ENCODE measurements at regions not wholly inside any gene's neighbourhood (a gene's known extent, or its start where the extent isn't known, plus 50 kb on each side); places are given as distances from the start of the nearest gene placed in this dataset.

DNA sequence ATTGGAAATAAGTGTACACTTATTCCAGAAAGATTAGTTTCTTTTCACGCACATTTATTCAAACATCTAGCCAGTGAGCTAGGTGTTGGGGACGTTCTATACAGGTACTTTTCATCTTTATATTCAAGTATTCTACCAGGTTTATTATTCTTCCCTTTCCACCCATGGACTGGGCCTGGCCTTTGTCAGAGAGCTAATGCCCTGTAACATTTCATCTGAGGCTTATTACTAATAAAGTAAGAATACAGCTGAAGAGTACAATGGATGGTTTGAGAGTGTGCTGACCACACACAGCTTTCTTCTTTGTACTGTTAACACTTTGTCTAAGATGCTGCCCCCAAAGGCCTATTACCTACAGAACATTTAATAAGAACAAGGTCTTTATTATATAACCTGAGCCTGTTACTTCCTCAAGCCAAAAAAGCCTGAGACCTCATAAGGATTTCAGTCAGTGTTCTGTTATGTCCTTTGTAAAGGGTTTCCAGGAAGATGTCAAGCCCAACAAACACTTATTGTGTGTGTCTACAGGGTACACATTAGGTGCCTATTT lies 93.5 kb downstream of the ZNF608 start:
- H3K36me3 ChIP-seq (ENCODE audit: insufficient read depth, low read length), result no peaks in the 10 kb centered on the region
- H3K27ac ChIP-seq (ENCODE audit: low read depth, low read length), result no peak overlapping the region
- H3K79me2 ChIP-seq (ENCODE audit: control insufficient read depth, insufficient read depth, low read length, unreplicated experiment), result peaks cover 6% of the 10 kb centered on the region
- no peak overlapping the region for H2AFZ ChIP-seq (ENCODE audit: low read length, unreplicated experiment)
- no peak overlapping the region for H3K4me3 ChIP-seq (ENCODE audit: low read depth, low read length)
- no peaks in the 10 kb centered on the region for H3K27me3 ChIP-seq (ENCODE audit: insufficient read depth, low read length)
- H3K4me1 ChIP-seq (ENCODE audit: control insufficient read depth, insufficient read depth, low read length, unreplicated experiment), result peaks cover 44% of the 10 kb centered on the region

DNA sequence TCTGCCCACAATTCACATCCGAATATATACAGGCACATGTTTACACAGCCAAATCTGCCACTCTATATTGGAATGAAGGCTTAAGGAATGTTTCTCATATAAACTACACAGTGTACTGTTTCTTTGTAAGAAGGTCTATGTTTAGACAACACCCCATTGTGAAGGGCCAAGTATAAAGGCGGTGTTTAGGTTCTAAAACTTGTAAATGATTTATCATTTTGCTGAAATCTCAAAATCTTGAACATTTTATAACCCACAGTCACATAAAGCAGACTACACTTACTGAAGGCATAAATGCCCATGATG lies 94.0 kb downstream of the ZNF608 start:
- Histone ChIP-seq H3K4me1 (ENCODE audit: control insufficient read depth, insufficient read depth, low read length, unreplicated experiment) (peaks cover 44% of the 10 kb centered on the region), H3K4me3 (ENCODE audit: low read depth, low read length) (no peak overlapping the region), H3K36me3 (ENCODE audit: insufficient read depth, low read length) (no peaks in the 10 kb centered on the region), H3K27me3 (ENCODE audit: insufficient read depth, low read length) (no peaks in the 10 kb centered on the region), H3K27ac (ENCODE audit: low read depth, low read length) (no peak overlapping the region), H2AFZ (ENCODE audit: low read length, unreplicated experiment) (no peak overlapping the region), H3K79me2 (ENCODE audit: control insufficient read depth, insufficient read depth, low read length, unreplicated experiment) (peaks cover 6% of the 10 kb centered on the region)

DNA sequence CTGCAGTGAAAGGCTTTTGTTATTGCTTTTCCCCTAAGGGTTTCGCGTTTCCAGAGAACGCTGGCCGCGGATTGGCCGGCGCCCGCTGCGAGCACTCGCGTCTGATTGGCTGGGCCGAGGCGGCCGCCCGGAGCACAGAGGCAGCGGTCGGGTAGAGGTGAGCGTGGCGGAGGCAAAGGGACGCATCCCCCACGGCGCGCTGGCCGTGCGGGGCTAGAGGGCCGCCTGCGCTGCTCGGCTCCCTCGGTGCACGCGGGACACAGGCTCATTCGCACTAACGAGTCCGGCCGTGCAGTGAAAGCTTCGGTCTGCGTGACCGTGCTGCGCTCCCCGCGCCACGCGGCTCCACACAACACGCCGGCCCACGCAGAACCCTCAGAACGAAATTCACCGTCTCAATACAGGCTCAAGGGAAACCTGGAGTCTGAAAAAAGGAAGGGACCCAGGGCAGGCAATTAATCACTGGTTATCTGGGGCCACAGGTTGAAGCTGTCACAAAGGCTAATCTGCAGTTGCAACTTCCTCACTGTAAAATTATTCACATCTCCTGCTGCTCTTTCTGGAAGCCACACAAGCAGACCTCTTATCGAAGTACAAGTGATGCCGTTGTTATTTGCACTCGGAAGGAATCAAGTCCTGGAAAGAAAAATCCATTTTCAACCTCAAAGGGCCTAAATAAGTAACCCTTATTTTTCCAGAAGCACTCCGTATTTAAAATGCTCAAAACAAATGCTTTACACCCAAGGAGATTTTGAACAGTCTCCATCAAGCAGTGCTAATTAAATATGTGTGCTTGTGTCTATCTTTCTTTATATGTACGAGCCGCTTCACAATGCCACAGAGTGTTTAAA lies 94.6 kb downstream of the ZNF608 start:
- Histone ChIP-seq H3K4me3 (ENCODE audit: low read depth, low read length) (peak overlapping the region; percentile 85), H3K79me2 (ENCODE audit: control insufficient read depth, insufficient read depth, low read length, unreplicated experiment) (peaks cover 6% of the 10 kb centered on the region), H3K27ac (ENCODE audit: low read depth, low read length) (peak overlapping the region; percentile 54; the same call in 1 of the 2 replicates), H3K27me3 (ENCODE audit: insufficient read depth, low read length) (no peaks in the 10 kb centered on the region), H3K4me1 (ENCODE audit: control insufficient read depth, insufficient read depth, low read length, unreplicated experiment) (peaks cover 43% of the 10 kb centered on the region), H2AFZ (ENCODE audit: low read length, unreplicated experiment) (peak overlapping the region; percentile 88), H3K36me3 (ENCODE audit: insufficient read depth, low read length) (no peaks in the 10 kb centered on the region)

DNA sequence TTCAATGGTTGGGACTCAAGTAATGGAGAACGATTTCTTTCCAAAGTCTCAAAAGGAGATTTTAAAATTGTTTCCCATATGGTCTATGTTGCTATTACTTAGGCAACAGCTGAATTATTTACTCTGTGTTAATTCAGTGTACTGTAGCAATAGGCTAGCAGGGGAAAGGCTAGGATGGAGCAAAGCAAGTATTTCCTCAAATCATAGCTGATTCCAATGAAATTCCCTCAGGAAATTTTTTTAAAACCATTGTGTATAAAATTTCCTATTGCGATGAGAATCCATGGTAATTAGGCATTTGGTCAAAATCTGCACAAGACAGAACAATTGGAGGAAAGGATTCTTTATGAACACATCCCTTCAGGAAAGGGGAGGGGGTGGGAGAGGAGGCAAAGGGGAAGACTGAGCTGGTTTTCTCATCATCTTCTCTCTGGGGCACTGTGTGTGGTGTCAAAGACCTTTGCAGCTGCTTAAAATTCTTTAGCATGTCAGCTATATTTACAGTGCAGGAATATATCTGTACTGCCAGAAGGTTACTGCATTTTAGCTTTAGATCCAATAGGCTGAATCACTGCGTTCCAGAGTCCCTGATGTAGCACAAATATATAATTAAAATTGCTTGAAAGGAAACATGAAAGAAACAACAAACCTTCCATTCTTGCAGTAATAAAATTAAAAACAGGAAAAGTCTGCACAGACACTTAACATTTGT lies 95.3 kb downstream of the ZNF608 start:
- no peaks in the 10 kb centered on the region for H3K36me3 ChIP-seq (ENCODE audit: insufficient read depth, low read length)
- peak overlapping the region; percentile 54 for H3K27ac ChIP-seq (ENCODE audit: low read depth, low read length)
- H3K27me3 ChIP-seq (ENCODE audit: insufficient read depth, low read length), result no peaks in the 10 kb centered on the region
- H3K4me3 ChIP-seq (ENCODE audit: low read depth, low read length), result peak overlapping the region; percentile 85
- peaks cover 6% of the 10 kb centered on the region for H3K79me2 ChIP-seq (ENCODE audit: control insufficient read depth, insufficient read depth, low read length, unreplicated experiment)
- H2AFZ ChIP-seq (ENCODE audit: low read length, unreplicated experiment), result no peak overlapping the region
- peaks cover 35% of the 10 kb centered on the region for H3K4me1 ChIP-seq (ENCODE audit: control insufficient read depth, insufficient read depth, low read length, unreplicated experiment)

DNA sequence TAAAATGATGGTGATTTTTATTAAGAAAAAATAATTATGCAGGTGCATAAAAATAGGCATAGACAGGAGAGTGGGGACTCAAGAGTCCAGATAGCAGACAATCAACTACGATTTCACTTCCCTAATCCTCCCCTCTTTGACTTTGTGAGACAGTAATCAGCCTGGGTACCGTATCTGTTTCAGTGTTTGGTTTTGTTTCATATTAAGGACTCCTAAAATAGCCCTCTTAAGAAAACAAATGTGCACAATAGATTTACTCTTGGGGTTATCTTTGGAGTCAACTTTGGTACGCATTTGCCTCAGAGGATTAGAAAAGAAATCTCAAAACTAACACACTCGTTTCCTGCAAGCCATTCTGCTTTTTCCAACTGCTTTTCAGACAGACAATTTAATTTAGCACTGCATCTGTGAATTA lies 96.3 kb downstream of the ZNF608 start:
- H3K27me3 ChIP-seq (ENCODE audit: insufficient read depth, low read length), result no peaks in the 10 kb centered on the region
- peaks cover 32% of the 10 kb centered on the region for H3K4me1 ChIP-seq (ENCODE audit: control insufficient read depth, insufficient read depth, low read length, unreplicated experiment)
- H2AFZ ChIP-seq (ENCODE audit: low read length, unreplicated experiment), result peak overlapping the region; percentile 25
- H3K79me2 ChIP-seq (ENCODE audit: control insufficient read depth, insufficient read depth, low read length, unreplicated experiment), result peaks cover 6% of the 10 kb centered on the region
- peak overlapping the region; percentile 54 for H3K27ac ChIP-seq (ENCODE audit: low read depth, low read length)
- H3K4me3 ChIP-seq (ENCODE audit: low read depth, low read length), result peak overlapping the region; percentile 85
- H3K36me3 ChIP-seq (ENCODE audit: insufficient read depth, low read length), result no peaks in the 10 kb centered on the region

DNA sequence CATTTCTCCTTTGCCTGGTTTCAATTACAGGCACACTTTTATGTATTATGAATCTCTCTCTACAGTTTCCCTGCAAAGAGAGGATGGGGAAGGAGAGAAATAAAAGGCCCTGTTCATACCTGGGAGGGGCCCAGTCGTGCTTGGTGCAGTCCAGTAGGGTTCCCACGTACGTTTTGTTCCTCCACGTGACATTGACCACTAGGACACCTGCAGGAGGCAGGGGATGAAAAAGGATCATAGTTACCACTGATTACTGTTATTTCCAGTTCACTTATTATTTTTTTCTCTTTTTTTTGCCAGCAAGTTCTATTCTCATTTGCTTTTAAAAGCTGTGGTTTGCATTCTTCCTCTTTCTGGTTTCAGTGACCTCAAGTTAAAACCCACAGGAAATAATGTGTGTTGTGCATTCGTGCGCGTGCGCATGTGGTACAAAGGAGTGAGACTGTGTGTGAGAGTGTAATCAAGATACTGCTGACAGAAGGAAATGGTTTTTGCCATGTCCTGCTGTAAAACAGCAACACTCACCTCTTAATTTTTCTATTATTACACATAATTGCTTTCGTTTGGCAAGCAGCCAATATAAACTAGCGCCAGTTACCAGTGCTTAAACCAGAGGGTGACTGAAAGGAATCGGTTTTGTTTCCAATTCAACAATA lies 96.8 kb downstream of the ZNF608 start:
- Histone ChIP-seq H3K27ac (ENCODE audit: low read depth, low read length) (peak overlapping the region; percentile 54), H3K4me1 (ENCODE audit: control insufficient read depth, insufficient read depth, low read length, unreplicated experiment) (peaks cover 26% of the 10 kb centered on the region), H3K27me3 (ENCODE audit: insufficient read depth, low read length) (no peaks in the 10 kb centered on the region), H3K79me2 (ENCODE audit: control insufficient read depth, insufficient read depth, low read length, unreplicated experiment) (peaks cover 6% of the 10 kb centered on the region), H3K4me3 (ENCODE audit: low read depth, low read length) (peak overlapping the region; percentile 85), H2AFZ (ENCODE audit: low read length, unreplicated experiment) (peak overlapping the region; percentile 39), H3K36me3 (ENCODE audit: insufficient read depth, low read length) (no peaks in the 10 kb centered on the region)

DNA sequence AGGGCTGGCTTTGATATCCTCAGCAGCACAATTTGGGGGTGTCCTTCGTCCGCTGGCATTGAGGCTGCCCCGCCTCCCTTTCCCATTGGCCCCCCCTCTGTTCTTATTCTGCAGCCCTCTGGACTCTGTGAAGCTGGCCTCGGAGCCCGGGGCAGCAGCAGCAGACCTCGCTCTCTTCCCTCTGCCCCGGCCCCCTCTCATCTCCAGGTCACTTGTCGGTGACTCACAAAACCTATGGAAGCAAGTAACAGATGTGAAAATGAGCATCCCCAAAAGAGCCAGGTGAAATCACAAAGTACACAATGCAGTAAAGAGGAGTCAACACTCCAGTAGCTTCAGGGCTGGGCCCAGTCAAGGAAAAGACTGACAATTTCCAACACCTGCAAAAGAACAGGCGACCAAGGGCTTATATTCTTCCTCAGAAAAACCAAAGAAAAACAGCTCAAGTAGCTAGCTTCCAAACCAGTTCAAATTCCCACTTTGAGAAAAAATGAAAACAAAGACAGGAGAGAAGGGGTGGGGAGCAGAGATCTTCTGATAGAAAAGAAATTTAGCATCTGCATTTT lies 97.5 kb downstream of the ZNF608 start:
- peak overlapping the region; percentile 85 for H3K4me3 ChIP-seq (ENCODE audit: low read depth, low read length)
- H2AFZ ChIP-seq (ENCODE audit: low read length, unreplicated experiment), result peak overlapping the region; percentile 39
- no peaks in the 10 kb centered on the region for H3K27me3 ChIP-seq (ENCODE audit: insufficient read depth, low read length)
- H3K4me1 ChIP-seq (ENCODE audit: control insufficient read depth, insufficient read depth, low read length, unreplicated experiment), result peaks cover 29% of the 10 kb centered on the region
- H3K36me3 ChIP-seq (ENCODE audit: insufficient read depth, low read length), result no peaks in the 10 kb centered on the region
- peak overlapping the region; percentile 18 for H3K27ac ChIP-seq (ENCODE audit: low read depth, low read length)
- H3K79me2 ChIP-seq (ENCODE audit: control insufficient read depth, insufficient read depth, low read length, unreplicated experiment), result peaks cover 6% of the 10 kb centered on the region

DNA sequence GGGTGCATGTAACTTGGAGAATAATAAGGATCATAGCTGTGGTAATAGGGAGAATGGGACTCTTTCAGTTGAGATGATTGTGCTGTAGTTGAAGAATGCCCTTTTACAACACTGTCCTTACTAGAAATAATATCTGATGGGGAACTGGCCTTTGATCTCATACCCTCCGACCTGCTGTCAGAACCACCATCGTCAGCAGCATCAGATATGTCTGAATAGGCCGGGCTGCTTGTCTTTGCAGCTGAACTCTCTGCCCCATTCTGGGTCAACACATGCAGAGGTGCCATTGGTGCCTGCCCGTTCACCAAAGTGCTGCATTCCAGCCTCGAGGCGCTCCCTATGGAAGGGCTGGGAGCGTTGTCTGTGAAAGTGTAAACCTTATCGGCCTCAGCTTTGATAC lies 99.1 kb downstream of the ZNF608 start:
- no peak overlapping the region for H2AFZ ChIP-seq (ENCODE audit: low read length, unreplicated experiment)
- peaks cover 3% of the 10 kb centered on the region; the same call in 1 of the 2 replicates for H3K36me3 ChIP-seq (ENCODE audit: insufficient read depth, low read length)
- H3K4me1 ChIP-seq (ENCODE audit: control insufficient read depth, insufficient read depth, low read length, unreplicated experiment), result peaks cover 27% of the 10 kb centered on the region
- H3K79me2 ChIP-seq (ENCODE audit: control insufficient read depth, insufficient read depth, low read length, unreplicated experiment), result peaks cover 4% of the 10 kb centered on the region
- H3K4me3 ChIP-seq (ENCODE audit: low read depth, low read length), result no peak overlapping the region
- H3K27me3 ChIP-seq (ENCODE audit: insufficient read depth, low read length), result no peaks in the 10 kb centered on the region
- no peak overlapping the region for H3K27ac ChIP-seq (ENCODE audit: low read depth, low read length)

DNA sequence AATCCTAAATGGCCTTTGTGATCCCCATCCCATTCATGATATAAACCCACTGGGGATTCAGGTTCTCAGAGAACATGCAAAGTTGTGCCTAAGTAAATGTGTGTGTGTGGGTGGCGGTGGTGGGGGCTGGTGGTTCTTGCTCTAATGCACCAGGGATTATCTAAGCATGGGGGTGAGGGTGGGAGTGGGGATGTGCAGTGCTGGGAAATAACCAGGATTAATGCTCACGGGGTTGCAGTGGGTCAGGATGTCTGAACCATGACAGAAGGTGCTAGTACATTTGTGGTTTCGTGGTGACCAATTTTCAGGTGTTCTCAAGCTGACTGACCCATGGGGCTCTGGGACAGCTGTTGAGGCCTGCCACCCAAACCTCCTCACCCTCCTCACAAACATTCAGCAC lies 101.0 kb downstream of the ZNF608 start:
- Histone ChIP-seq H3K4me3 (ENCODE audit: low read depth, low read length) (no peak overlapping the region), H3K79me2 (ENCODE audit: control insufficient read depth, insufficient read depth, low read length, unreplicated experiment) (no peaks in the 10 kb centered on the region), H3K27ac (ENCODE audit: low read depth, low read length) (no peak overlapping the region), H2AFZ (ENCODE audit: low read length, unreplicated experiment) (no peak overlapping the region), H3K27me3 (ENCODE audit: insufficient read depth, low read length) (no peaks in the 10 kb centered on the region), H3K36me3 (ENCODE audit: insufficient read depth, low read length) (peaks cover 3% of the 10 kb centered on the region; the same call in 1 of the 2 replicates), H3K4me1 (ENCODE audit: control insufficient read depth, insufficient read depth, low read length, unreplicated experiment) (peaks cover 14% of the 10 kb centered on the region)

DNA sequence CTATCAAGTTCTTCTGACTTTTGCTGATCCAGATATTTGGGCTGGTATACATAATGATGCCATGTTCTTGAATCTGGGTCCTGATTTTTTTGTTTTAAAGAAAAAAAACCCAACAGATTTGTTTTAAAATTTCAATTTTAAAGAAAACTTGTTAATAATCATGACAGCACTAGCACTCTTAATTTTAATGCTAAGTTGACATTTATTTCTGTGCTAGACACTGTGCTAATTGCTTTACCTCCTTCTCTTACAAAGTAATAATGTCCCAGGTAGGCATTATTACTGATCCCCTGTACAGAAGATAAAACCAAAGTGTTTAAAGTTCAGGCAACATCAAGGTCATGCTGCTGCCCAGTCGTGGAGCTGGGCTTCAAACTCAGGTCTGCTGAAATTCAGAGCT lies 101.9 kb downstream of the ZNF608 start:
- no peaks in the 10 kb centered on the region for H3K79me2 ChIP-seq (ENCODE audit: control insufficient read depth, insufficient read depth, low read length, unreplicated experiment)
- H3K27ac ChIP-seq (ENCODE audit: low read depth, low read length), result no peak overlapping the region
- H3K27me3 ChIP-seq (ENCODE audit: insufficient read depth, low read length), result no peaks in the 10 kb centered on the region
- H3K4me3 ChIP-seq (ENCODE audit: low read depth, low read length), result no peak overlapping the region
- peaks cover 11% of the 10 kb centered on the region for H3K4me1 ChIP-seq (ENCODE audit: control insufficient read depth, insufficient read depth, low read length, unreplicated experiment)
- H2AFZ ChIP-seq (ENCODE audit: low read length, unreplicated experiment), result no peak overlapping the region
- H3K36me3 ChIP-seq (ENCODE audit: insufficient read depth, low read length), result peaks cover 3% of the 10 kb centered on the region

All from ACC112 (cell line).